ENCODE measurements at regions not wholly inside any gene's neighbourhood (a gene's known extent, or its start where the extent isn't known, plus 50 kb on each side); places are given as distances from the start of the nearest gene placed in this dataset.
"Not testable (repeated sequence)": the region's sequence is repeated elsewhere in the genome, so short reads cannot be mapped to it uniquely, and the experiment has no call there.

DNA sequence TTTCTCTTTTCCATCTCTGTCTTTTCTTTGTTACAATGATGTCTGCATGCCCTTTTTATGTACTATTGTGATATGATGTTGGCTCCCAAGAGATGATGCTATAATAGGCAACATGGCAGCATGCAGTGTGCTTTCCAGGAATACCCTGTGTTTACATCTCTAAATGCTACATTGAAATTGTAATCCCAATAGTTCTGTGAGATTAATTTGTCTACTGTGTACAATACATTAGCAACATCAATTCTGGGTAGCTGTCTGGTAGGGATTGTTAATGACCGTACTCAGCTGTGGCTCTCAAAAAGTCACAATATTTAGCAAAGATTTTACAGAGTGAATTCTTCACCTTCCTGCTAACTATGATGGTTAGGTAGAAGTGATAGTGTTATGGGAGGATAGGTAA is 225.6 kb upstream of the MMS22L start:
- no peaks in the 10 kb centered on the region for H4K20me1 ChIP-seq (ENCODE audit: insufficient read depth)
- no peak overlapping the region for H3K27ac ChIP-seq
- TF ChIP-seq, protein P1, sequence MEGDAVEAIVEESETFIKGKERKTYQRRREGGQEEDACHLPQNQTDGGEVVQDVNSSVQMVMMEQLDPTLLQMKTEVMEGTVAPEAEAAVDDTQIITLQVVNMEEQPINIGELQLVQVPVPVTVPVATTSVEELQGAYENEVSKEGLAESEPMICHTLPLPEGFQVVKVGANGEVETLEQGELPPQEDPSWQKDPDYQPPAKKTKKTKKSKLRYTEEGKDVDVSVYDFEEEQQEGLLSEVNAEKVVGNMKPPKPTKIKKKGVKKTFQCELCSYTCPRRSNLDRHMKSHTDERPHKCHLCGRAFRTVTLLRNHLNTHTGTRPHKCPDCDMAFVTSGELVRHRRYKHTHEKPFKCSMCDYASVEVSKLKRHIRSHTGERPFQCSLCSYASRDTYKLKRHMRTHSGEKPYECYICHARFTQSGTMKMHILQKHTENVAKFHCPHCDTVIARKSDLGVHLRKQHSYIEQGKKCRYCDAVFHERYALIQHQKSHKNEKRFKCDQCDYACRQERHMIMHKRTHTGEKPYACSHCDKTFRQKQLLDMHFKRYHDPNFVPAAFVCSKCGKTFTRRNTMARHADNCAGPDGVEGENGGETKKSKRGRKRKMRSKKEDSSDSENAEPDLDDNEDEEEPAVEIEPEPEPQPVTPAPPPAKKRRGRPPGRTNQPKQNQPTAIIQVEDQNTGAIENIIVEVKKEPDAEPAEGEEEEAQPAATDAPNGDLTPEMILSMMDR (conservative IDR thresholded peaks at IDR 0.05; ENCODE audit: low read depth, low read length), result no peak
- no peak overlapping the region for H3K4me3 ChIP-seq (IDR thresholded peaks at IDR 0.05; ENCODE audit: insufficient read depth, low read depth, low read length)
- H3K27me3 ChIP-seq (ENCODE audit: insufficient read depth, low read depth), result no peaks in the 10 kb centered on the region
- no peak overlapping the region for H2AFZ ChIP-seq (ENCODE audit: low read depth)
- no peaks in the 10 kb centered on the region for H3K36me3 ChIP-seq (ENCODE audit: insufficient read depth)
- no peak overlapping the region for H3K4me2 ChIP-seq
- H3K4me1 ChIP-seq (ENCODE audit: low read depth, poor library complexity, severe bottlenecking), result no peaks in the 10 kb centered on the region
- no peaks in the 10 kb centered on the region for H3K79me2 ChIP-seq (ENCODE audit: insufficient read depth, low read depth)
- H3K9ac ChIP-seq, result no peak overlapping the region

GRCh38 chr6:97513260-97513659 is 230.2 kb upstream of the MMS22L start:
- H3K27ac ChIP-seq; H3K27me3 ChIP-seq (ENCODE audit: insufficient read depth, low read depth); H3K79me2 ChIP-seq (ENCODE audit: insufficient read depth, low read depth): not testable (repeated sequence)

GRCh38 chr6:97524811-97525210 is 241.8 kb upstream of the MMS22L start:
- Histone ChIP-seq H3K4me3 (IDR thresholded peaks at IDR 0.05; ENCODE audit: insufficient read depth, low read depth, low read length) (no peak overlapping the region), H3K27me3 (ENCODE audit: insufficient read depth, low read depth) (no peaks in the 10 kb centered on the region), H3K4me2 (no peak overlapping the region), H2AFZ (ENCODE audit: low read depth) (no peak overlapping the region), H3K9ac (no peak overlapping the region), H3K4me1 (ENCODE audit: low read depth, poor library complexity, severe bottlenecking) (no peaks in the 10 kb centered on the region), H3K79me2 (ENCODE audit: insufficient read depth, low read depth) (no peaks in the 10 kb centered on the region), H3K27ac (no peak overlapping the region), H3K36me3 (ENCODE audit: insufficient read depth) (no peaks in the 10 kb centered on the region), H4K20me1 (ENCODE audit: insufficient read depth) (no peaks in the 10 kb centered on the region)
- TF ChIP-seq, protein P1 (conservative IDR thresholded peaks at IDR 0.05; ENCODE audit: low read depth, low read length), result no peak

More at GRCh38 chr6:97513260-97513659, 230.2 kb upstream of the MMS22L start:
- H4K20me1 ChIP-seq (ENCODE audit: insufficient read depth); H3K4me2 ChIP-seq; H3K4me3 ChIP-seq (IDR thresholded peaks at IDR 0.05; ENCODE audit: insufficient read depth, low read depth, low read length); H3K36me3 ChIP-seq (ENCODE audit: insufficient read depth); H2AFZ ChIP-seq (ENCODE audit: low read depth); H3K9ac ChIP-seq; H3K4me1 ChIP-seq (ENCODE audit: low read depth, poor library complexity, severe bottlenecking): not testable (repeated sequence)

DNA sequence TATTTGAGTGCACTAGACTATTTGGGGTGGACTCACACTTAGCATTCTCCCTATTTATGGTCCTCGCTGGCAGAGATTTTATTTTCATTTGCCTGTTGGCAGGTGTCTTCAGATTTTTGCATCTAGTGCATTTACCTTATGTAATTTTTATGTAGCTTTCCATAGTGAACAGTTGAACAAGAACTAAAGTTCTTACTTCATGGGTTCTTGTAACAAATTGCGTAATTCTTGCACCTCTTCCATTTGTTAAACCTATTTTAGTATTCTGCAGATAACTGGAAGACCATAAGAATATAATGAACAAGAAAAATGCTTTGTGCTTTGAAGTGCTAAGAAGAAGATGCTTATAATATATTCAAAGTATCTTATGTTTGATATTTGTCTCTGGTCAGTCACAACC is 252.8 kb upstream of the MMS22L start:
- no peak overlapping the region for H3K9ac ChIP-seq
- H3K4me1 ChIP-seq (ENCODE audit: low read depth, poor library complexity, severe bottlenecking), result no peaks in the 10 kb centered on the region
- TF ChIP-seq, protein P1 (conservative IDR thresholded peaks at IDR 0.05; ENCODE audit: low read depth, low read length), result no peak
- no peaks in the 10 kb centered on the region for H4K20me1 ChIP-seq (ENCODE audit: insufficient read depth)
- H2AFZ ChIP-seq (ENCODE audit: low read depth), result no peak overlapping the region
- no peak overlapping the region for H3K4me2 ChIP-seq
- H3K27me3 ChIP-seq (ENCODE audit: insufficient read depth, low read depth), result no peaks in the 10 kb centered on the region
- H3K4me3 ChIP-seq (IDR thresholded peaks at IDR 0.05; ENCODE audit: insufficient read depth, low read depth, low read length), result no peak overlapping the region
- no peak overlapping the region for H3K27ac ChIP-seq
- no peaks in the 10 kb centered on the region for H3K79me2 ChIP-seq (ENCODE audit: insufficient read depth, low read depth)
- no peaks in the 10 kb centered on the region for H3K36me3 ChIP-seq (ENCODE audit: insufficient read depth)

DNA sequence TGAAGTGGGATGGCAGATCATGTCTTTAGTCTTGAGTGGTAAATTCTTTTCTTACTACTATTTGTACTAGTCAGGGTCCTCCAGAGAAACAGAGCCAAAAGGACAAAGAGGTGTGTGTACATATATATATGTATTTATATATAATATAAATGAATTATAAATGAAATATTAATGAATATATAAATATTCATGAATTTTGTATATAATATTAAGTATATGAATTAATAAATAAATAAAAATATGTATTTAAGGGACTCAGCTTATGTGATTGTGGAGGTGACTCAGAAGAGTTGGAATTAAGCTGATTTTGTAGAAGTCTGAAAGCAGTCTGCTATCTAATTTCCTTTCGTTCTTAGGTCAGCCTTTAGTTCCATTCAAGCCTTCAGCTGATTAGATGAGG is 265.3 kb upstream of the MMS22L start:
- H2AFZ ChIP-seq (ENCODE audit: low read depth), result no peak overlapping the region
- H3K27me3 ChIP-seq (ENCODE audit: insufficient read depth, low read depth), result no peaks in the 10 kb centered on the region
- H3K4me1 ChIP-seq (ENCODE audit: low read depth, poor library complexity, severe bottlenecking), result no peaks in the 10 kb centered on the region
- no peaks in the 10 kb centered on the region for H3K36me3 ChIP-seq (ENCODE audit: insufficient read depth)
- H3K4me2 ChIP-seq, result no peak overlapping the region
- H4K20me1 ChIP-seq (ENCODE audit: insufficient read depth), result no peaks in the 10 kb centered on the region
- H3K27ac ChIP-seq, result no peak overlapping the region
- no peak overlapping the region for H3K9ac ChIP-seq
- no peak overlapping the region for H3K4me3 ChIP-seq (IDR thresholded peaks at IDR 0.05; ENCODE audit: insufficient read depth, low read depth, low read length)
- H3K79me2 ChIP-seq (ENCODE audit: insufficient read depth, low read depth), result no peaks in the 10 kb centered on the region
- TF ChIP-seq, protein P1 (conservative IDR thresholded peaks at IDR 0.05; ENCODE audit: low read depth, low read length), result no peak

All from KMS-11 (cell line).